BE2C (cell line): ENCODE measurements at regions not wholly inside any gene's neighbourhood (a gene's known extent, or its start where the extent isn't known, plus 50 kb on each side); places are given as distances from the start of the nearest gene placed in this dataset.

Experiments
- DNase-seq: peaks from one replicate; pipeline ENCODE4 v3.0.0-alpha.2; 2020
- H3K27me3 ChIP-seq: fragments of 250-450 bp; sonication (Bioruptor Pico); 2 replicates; pipeline ENCODE4 v1.5.1; 2020; ENCODE audit warnings: mild to moderate bottlenecking
- H3K36me3 ChIP-seq: fragments of 250-450 bp; sonication (Bioruptor Pico); 2 replicates; pipeline ENCODE4 v1.5.1; 2020; ENCODE audit warnings: mild to moderate bottlenecking
- H3K4me1 ChIP-seq: fragments of 250-450 bp; sonication (Bioruptor Pico); 2 replicates; pipeline ENCODE4 v1.5.1; 2020
- H3K4me3 ChIP-seq: 2 replicates; pipeline ENCODE4 v1.5.1; 2011; ENCODE audit warnings: low read depth, low read length
- H3K9me3 ChIP-seq: fragments of 250-450 bp; sonication (Bioruptor Pico); 2 replicates; pipeline ENCODE4 v1.5.1; 2020
- TF ChIP-seq, protein P1 (sequence below): IDR thresholded peaks from 2 replicates; pipeline ENCODE4 v1.5.1; 2012; ENCODE audit warnings: mild to moderate bottlenecking, low read depth, low read length

DNA sequence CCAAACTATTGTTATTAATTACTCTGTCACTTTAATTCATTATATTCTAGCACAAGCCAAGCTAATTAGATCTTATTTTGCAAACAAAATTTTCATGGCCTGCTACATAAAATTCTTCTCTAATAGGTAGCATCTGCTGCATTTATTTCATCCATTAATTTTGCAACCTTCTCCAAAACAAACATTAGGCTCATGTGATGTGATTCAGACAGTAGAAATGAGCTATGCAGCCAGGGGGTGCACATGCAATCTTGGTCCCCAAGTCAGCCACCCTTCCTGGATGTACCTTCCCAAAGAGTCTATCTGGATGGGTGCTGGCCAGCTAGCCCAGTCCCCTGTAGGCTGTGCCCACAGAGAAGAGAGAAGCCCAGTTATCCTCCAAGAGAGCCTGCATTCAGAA is 242.1 kb upstream of the OSR1 start:
- no peaks in the 10 kb centered on the region for H3K4me1 ChIP-seq
- no peaks in the 10 kb centered on the region for H3K36me3 ChIP-seq
- H3K9me3 ChIP-seq = 0 out of 2 replicates have a peak, but pooled peaks cover 3% of the 10 kb centered on the region
- no peaks in the 10 kb centered on the region for H3K27me3 ChIP-seq
- H3K4me3 ChIP-seq = no peak overlapping the region
- TF ChIP-seq, protein P1, sequence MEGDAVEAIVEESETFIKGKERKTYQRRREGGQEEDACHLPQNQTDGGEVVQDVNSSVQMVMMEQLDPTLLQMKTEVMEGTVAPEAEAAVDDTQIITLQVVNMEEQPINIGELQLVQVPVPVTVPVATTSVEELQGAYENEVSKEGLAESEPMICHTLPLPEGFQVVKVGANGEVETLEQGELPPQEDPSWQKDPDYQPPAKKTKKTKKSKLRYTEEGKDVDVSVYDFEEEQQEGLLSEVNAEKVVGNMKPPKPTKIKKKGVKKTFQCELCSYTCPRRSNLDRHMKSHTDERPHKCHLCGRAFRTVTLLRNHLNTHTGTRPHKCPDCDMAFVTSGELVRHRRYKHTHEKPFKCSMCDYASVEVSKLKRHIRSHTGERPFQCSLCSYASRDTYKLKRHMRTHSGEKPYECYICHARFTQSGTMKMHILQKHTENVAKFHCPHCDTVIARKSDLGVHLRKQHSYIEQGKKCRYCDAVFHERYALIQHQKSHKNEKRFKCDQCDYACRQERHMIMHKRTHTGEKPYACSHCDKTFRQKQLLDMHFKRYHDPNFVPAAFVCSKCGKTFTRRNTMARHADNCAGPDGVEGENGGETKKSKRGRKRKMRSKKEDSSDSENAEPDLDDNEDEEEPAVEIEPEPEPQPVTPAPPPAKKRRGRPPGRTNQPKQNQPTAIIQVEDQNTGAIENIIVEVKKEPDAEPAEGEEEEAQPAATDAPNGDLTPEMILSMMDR = no peak
- no peak for DNase-seq

DNA sequence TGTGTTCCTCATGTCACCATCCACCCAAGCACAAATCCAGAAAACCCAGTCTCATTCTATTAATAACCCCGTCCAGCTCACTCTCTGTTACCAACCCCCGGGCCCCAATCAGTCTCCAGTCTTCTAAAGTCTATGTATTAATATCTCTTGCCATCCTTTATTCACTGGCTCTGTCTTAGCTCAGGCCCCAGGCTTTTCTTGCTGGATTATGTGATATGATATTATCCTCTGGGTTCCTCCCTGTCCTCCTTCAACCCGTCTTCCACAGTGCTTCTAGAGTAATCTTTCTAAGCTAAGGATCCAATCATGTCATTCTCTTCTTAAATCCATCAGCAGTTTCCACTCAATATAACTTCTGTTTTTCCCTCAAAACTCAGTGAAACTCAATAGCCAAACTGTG is 240.5 kb upstream of the OSR1 start:
- no peaks in the 10 kb centered on the region for H3K9me3 ChIP-seq
- DNase-seq = no peak
- no peak overlapping the region for H3K4me3 ChIP-seq
- TF ChIP-seq, protein P1 = no peak
- H3K36me3 ChIP-seq = no peaks in the 10 kb centered on the region
- H3K27me3 ChIP-seq = no peaks in the 10 kb centered on the region
- no peaks in the 10 kb centered on the region for H3K4me1 ChIP-seq

DNA sequence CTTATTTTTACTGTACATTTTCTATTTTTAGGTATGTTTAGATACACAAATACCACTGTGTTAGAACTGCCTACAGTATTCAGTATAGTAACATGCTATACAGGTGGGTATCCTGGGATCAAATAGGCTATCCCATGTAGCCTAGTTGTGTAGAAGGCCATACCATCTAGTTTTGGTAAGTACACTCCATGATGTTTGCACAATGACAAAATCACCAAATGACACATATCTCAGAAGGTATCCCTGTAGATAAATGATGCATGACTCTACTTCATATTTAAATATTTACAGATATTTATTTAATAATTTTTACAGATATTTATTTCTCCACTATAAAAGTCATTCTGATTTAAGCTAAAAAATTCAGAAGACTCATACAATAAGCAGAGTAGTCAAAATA is 233.8 kb upstream of the OSR1 start:
- Histone ChIP-seq H3K9me3 (no peaks in the 10 kb centered on the region; the same call in 1 of the 2 replicates), H3K4me1 (no peaks in the 10 kb centered on the region), H3K36me3 (no peaks in the 10 kb centered on the region), H3K27me3 (no peaks in the 10 kb centered on the region), H3K4me3 (no peak overlapping the region)
- TF ChIP-seq, protein P1 = no peak
- no peak for DNase-seq

DNA sequence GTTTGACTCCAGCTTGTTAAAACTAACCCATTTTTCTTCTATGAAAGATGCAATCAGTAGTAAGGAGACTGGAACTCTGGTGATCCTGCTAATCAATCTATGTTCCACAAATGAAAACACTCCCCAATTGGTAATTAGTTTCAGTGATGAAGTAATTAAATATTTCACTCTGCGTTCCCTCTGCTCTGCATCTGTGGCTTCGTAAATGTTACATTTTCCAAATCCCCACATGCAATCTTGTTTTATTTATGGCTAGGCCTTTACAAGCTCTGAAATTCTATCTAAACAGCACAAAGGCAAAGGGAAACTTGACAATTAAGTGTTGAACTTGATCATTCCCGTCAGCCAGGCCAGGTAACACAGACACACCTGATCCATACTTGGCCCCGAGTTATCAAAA is 231.4 kb upstream of the OSR1 start:
- Histone ChIP-seq H3K9me3 (no peaks in the 10 kb centered on the region; the same call in 1 of the 2 replicates), H3K4me3 (no peak overlapping the region), H3K4me1 (no peaks in the 10 kb centered on the region), H3K27me3 (no peaks in the 10 kb centered on the region), H3K36me3 (no peaks in the 10 kb centered on the region)
- TF ChIP-seq, protein P1 = no peak
- no peak for DNase-seq

DNA sequence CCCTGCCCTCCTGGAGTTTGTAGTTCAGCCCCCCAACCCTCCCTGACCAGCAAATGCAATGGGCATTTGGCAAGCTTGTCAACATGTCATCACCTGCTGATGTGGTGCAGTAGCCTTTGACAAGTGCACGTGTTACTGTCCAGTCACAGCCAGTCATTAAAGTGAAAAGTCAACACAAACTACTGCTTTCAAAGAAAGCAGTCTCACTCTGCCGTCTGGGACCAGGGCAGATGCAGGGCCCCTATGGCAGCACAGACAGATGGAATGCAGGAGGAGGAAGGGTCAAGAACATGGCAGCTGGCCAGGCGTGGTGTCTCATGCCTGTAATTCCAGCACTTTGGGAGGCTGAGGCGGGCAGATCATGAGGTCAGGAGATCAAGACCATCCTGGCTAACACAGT is 222.4 kb upstream of the OSR1 start:
- Histone ChIP-seq H3K4me1 (no peaks in the 10 kb centered on the region), H3K4me3 (no peak overlapping the region), H3K27me3 (no peaks in the 10 kb centered on the region), H3K9me3 (no peaks in the 10 kb centered on the region), H3K36me3 (no peaks in the 10 kb centered on the region)
- DNase-seq = no peak
- TF ChIP-seq, protein P1 = no peak

DNA sequence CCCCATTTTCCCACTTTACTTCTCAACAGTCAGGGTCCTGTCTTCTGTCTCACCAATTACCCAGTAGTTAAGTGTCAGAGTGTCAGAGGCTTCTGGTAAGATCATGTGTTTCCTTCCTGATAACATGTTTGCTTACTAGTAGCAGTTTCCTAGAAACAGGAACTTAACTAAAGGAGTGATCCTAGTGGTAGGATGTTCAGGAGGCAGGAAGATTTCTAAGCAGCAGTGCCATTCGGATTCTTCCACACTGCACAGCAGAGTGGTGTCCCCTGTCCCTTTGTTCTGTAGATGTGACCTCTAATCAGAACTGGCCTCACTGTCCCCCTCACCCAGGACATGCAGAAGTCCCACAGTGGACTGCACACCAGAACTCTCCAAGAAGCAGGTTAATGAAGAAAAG is 221.8 kb upstream of the OSR1 start:
- Histone ChIP-seq H3K27me3 (no peaks in the 10 kb centered on the region), H3K36me3 (no peaks in the 10 kb centered on the region), H3K4me1 (no peaks in the 10 kb centered on the region), H3K4me3 (no peak overlapping the region), H3K9me3 (no peaks in the 10 kb centered on the region)
- no peak for DNase-seq
- TF ChIP-seq, protein P1 = no peak
